NCI-H1436 treated with DMSO at 0.1 percent for 48 hours (cell line): ENCODE measurements at regions not wholly inside any gene's neighbourhood (a gene's known extent, or its start where the extent isn't known, plus 50 kb on each side); places are given as distances from the start of the nearest gene placed in this dataset.
"Not testable (repeated sequence)": the region's sequence is repeated elsewhere in the genome, so short reads cannot be mapped to it uniquely, and the experiment has no call there.

ENCODE experiments used
- DNase-seq: peaks from one replicate; lab custom pipeline; 2025; lab: John Stamatoyannopoulos, UW

GRCh38 chr12:91733846-91734245 is 411.8 kb downstream of the BTG1 start:
- not testable (repeated sequence) for DNase-seq

DNA sequence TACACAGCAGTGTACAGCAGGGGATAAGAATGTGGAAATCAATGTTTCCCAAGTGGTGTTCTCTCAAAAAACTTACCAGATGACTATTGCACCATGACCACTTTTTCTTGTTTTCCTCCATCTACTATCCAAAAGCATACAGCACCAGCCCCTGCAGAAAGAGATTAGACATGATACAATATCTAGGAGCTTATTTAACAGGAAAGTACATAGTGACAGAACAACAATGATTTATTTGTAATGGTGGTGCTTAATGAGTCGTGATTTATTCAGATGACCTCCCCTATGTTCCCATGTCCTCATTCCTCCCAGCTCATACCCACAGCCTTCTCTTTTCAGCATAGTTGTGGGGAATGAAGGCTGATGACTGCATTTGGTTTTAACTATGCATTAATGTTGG is 413.6 kb downstream of the BTG1 start:
- no peak for DNase-seq

- no peak for DNase-seq
These were observed 416.1 kb downstream of the BTG1 start for GRCh38 chr12:91729543-91729942.

DNA sequence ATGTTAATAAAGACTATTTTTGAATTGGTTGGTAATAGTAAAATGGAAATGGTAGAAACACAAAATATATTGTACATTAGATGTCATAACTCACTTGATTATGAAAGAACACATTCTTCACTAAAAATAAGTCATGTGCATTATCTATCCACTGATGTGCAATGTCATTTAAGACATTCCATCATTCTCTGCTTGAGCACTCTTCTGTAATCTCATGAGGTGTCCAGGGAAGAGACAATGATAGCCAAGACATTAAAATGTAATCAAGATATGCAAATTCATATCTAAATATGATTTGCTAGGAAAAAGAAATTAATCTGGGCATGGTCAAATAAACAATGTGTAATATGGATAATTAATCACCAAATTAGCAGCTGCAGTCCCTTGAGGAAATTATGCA is 422.5 kb downstream of the BTG1 start:
- DNase-seq: no peak

- DNase-seq: no peak
These were observed 423.6 kb downstream of the BTG1 start for GRCh38 chr12:91722072-91722471.

- no peak for DNase-seq
These were observed 424.6 kb downstream of the BTG1 start for GRCh38 chr12:91721023-91721422.

- no peak for DNase-seq
These were observed 427.3 kb downstream of the BTG1 start for GRCh38 chr12:91718326-91718725.

DNA sequence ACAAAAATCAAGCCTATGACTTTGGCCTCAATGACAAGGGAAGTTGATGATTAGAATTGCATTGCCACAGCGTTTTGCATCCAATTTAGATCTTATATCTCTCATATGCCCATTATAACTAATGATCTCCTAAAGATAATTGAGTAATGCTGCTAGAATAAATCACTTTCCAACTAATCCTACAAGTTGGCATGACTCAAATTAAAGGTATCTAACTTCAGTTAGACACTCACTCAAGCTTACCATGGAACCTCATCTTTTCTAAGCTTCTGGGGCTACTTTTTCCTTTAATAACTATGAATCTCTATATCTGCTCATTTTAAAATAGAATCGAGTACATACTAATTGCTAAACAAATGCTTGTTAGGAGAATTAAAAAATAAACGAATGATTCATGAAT is 427.8 kb downstream of the BTG1 start:
- DNase-seq: no peak

- not testable (repeated sequence) for DNase-seq
These were observed 433.7 kb downstream of the BTG1 start for GRCh38 chr12:91711925-91712324.

DNA sequence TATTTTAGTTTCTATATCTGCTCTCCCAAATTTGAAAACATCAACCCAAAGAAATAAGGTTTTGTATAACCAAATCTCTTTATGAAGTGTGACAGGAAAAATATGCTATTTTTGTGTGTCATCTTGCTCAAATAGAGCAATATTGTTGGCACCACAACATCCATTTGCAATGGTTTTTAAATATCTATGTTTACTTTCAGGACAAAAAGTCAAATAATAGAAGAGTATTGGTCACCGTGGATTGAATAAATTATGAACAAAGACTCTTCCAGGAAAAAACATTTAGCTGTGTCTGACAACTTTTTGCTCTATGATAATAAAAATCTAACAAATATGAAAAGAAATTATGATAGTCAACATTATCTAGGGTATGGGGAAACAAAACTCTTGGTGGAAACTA is 439.2 kb downstream of the BTG1 start:
- no peak for DNase-seq

GRCh38 chr12:91704446-91704845 is 441.2 kb downstream of the BTG1 start:
- DNase-seq: no peak

GRCh38 chr12:91703491-91704283 is 442.0 kb downstream of the BTG1 start:
- DNase-seq: no peak

- DNase-seq: no peak
These were observed 442.7 kb downstream of the BTG1 start for GRCh38 chr12:91702843-91703425.

DNA sequence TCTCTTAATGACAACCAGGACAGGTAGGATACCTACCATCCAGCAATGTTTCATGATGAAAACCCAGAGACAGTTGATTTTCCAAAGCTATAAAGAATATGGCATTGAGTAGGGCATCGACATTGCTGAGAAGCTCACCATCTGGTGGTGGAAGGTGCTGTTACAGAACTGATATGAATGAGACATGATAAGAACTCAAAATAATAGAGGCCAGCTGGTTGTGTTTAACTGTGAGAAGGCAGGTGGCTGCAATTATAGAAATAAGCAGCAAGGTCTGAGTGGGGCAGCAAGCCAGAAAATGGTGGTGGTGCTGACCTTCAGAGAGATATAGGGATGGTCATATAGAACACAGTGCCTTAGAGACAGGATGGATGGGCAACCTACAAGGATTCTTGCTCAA is 449.7 kb downstream of the BTG1 start:
- no peak for DNase-seq

DNA sequence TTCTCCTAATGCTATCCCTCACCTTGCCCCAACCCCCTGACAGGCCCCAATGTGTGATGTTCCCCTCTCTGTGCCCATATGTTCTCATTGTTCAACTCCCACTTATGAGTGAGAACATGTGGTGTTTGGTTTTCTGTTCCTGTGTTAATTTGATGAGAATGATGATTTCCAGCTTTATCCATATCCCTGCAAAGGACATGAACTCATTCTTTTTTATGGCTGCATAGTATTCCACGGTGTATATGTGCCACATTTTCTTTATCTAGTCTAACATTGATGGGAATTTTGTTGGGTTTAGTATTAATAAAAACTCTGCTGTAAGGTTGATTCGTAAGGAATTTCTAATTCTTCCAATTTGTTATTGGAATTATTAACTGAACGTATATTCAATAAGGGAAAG is 450.2 kb downstream of the BTG1 start:
- not testable (repeated sequence) for DNase-seq

GRCh38 chr12:91690531-91690930 is 455.1 kb downstream of the BTG1 start:
- DNase-seq: no peak

DNA sequence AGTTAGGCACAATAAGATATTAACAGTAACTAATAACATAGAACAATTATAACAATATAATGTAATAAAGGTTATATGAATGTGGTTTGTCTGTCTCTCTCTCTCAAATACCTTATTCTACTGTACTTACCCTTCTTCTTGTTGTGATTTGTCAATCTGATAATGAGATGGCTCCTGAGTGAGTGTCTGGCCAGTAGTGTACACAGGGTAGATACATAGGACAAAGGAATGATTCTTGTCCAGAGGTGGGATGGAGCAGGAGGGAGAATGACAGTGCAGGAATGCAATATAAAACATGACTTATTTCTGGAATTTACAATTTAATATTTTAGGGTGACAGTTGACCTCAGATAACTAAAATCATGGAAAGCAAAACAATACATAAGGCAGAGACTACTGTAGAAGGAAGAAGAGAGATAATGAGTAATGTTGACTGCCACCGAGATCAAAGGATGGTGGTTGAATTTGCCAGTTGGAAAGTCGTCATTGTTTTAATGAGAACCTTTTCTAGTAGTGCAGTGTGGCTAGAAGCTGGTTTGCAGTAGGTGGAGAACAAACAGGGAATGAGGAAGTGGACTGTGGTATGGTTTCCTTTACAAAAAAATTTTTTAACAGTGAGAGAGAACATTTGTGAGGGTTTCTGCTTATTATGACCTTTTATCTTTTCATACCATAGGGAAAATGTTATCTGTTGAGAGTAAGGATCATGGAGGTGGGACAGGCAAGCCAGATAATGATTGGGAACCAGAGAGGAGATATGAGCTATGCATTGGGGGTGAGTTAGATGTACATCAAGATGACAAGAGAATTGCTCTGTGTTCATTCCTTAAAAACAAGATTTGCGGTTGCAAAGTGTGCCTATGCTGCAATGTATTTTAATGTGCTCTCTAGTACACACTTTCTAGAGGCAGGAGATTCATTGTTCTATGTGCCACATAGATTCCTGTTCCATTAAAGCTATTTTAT is 458.3 kb downstream of the BTG1 start:
- DNase-seq: no peak

DNA sequence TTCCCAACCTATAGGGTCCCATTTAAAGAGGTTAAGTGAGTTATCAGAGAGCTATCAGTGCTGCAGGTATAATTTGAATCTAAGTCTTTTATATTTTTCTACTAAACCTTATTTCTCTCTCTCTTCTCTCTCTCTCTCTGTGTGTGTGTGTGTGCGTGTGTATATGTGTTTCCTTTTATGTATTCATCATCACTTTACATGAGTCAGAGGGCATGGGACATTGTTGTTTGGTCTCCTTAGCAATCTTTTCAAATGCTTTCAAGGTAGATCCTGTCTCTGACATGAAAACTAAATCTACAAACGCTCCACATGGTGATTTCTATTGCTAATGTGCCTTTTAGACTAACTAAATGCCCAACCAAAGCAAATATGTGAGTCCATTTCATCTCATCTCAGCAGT is 459.7 kb downstream of the BTG1 start:
- no peak for DNase-seq

- DNase-seq: no peak
These were observed 463.9 kb downstream of the BTG1 start for GRCh38 chr12:91681751-91682150.

GRCh38 chr12:91680864-91681263 is 464.8 kb downstream of the BTG1 start:
- DNase-seq: no peak

DNA sequence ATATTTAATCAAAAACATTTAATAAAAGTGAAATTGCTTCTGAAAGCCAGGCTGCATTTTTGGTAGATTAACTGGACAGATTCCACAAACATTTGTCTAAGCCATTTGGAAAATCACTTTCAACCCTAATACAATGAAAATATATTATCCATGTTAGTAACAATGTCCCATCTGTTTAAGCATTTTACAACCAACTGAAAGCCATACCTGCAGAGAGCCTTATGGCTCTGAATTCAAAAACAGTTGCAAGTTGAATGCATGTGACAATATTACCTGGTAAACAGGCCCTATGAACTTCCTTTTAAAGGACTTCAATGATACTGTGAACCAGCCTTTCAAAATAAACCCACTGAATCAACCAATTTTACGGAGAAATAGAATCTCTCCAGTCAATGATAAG is 468.1 kb downstream of the BTG1 start:
- DNase-seq: no peak

GRCh38 chr12:91675401-91675800 is 470.2 kb downstream of the BTG1 start:
- DNase-seq: no peak

DNA sequence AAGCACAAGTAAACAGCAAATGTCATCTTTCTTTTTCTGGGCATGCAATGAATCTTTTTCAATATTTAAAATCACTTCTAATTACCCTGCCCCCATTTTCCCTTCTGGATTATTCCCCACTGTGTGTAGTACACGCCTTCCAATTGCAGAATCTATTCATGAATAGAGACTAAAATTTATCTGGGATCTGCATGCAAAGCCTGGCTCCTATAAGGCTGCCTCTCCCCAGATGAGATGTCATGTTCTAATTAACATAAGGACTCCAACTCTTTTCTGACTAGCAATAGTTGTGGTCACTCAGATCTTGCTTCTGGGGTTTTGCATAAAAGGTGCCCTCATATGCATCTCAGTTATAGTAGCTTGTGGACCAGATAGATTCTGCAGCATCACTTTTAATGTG is 473.5 kb downstream of the BTG1 start:
- no peak for DNase-seq
